ENCODE measurements at regions not wholly inside any gene's neighbourhood (a gene's known extent, or its start where the extent isn't known, plus 50 kb on each side); places are given as distances from the start of the nearest gene placed in this dataset.
"Not testable (repeated sequence)": the region's sequence is repeated elsewhere in the genome, so short reads cannot be mapped to it uniquely, and the experiment has no call there.

- in situ Hi-C loops (cut with HindIII; ENCODE audit: low pct_ligation_motif_present, low pct_unique_long_range_greater_than_20kb, low sequenced_read_pairs); DNase-seq: not testable (repeated sequence)
These were observed 138.7 kb upstream of the GOLGA6L6 start for GRCh38 chr15:20680257-20680815.

- no peak for DNase-seq
- in situ Hi-C loops (cut with HindIII; ENCODE audit: low pct_ligation_motif_present, low pct_unique_long_range_greater_than_20kb, low sequenced_read_pairs) = no loop called here
These were observed 130.9 kb upstream of the GOLGA6L6 start for GRCh38 chr15:20672470-20672869.

GRCh38 chr15:20671675-20672074, 130.1 kb upstream of the GOLGA6L6 start:
- in situ Hi-C loops (cut with HindIII; ENCODE audit: low pct_ligation_motif_present, low pct_unique_long_range_greater_than_20kb, low sequenced_read_pairs) = no loop called here
- no peak for DNase-seq

GRCh38 chr15:20666410-20666809, 124.8 kb upstream of the GOLGA6L6 start:
- in situ Hi-C loops (cut with HindIII; ENCODE audit: low pct_ligation_motif_present, low pct_unique_long_range_greater_than_20kb, low sequenced_read_pairs) = not testable (repeated sequence)

GRCh38 chr15:20665653-20666052, 124.1 kb upstream of the GOLGA6L6 start:
- in situ Hi-C loops (cut with HindIII; ENCODE audit: low pct_ligation_motif_present, low pct_unique_long_range_greater_than_20kb, low sequenced_read_pairs) = no loop called here
- DNase-seq = no peak

More at GRCh38 chr15:20666410-20666809, 124.8 kb upstream of the GOLGA6L6 start:
- not testable (repeated sequence) for DNase-seq

- DNase-seq = no peak
- in situ Hi-C loops (cut with HindIII; ENCODE audit: low pct_ligation_motif_present, low pct_unique_long_range_greater_than_20kb, low sequenced_read_pairs) = no loop called here
These were observed 117.7 kb upstream of the GOLGA6L6 start for GRCh38 chr15:20659265-20659664.

- in situ Hi-C loops (cut with HindIII; ENCODE audit: low pct_ligation_motif_present, low pct_unique_long_range_greater_than_20kb, low sequenced_read_pairs) = no loop called here
- no peak for DNase-seq
These were observed 116.4 kb upstream of the GOLGA6L6 start for GRCh38 chr15:20658024-20658423.

- DNase-seq = no peak
- in situ Hi-C loops (cut with HindIII; ENCODE audit: low pct_ligation_motif_present, low pct_unique_long_range_greater_than_20kb, low sequenced_read_pairs) = no loop called here
These were observed 115.5 kb upstream of the GOLGA6L6 start for GRCh38 chr15:20657084-20657483.

GRCh38 chr15:20652914-20653313, 111.3 kb upstream of the GOLGA6L6 start:
- no peak for DNase-seq
- in situ Hi-C loops (cut with HindIII; ENCODE audit: low pct_ligation_motif_present, low pct_unique_long_range_greater_than_20kb, low sequenced_read_pairs) = no loop called here

GRCh38 chr15:20648402-20648975, 106.9 kb upstream of the GOLGA6L6 start:
- in situ Hi-C loops (cut with HindIII; ENCODE audit: low pct_ligation_motif_present, low pct_unique_long_range_greater_than_20kb, low sequenced_read_pairs); DNase-seq: not testable (repeated sequence)

- in situ Hi-C loops (cut with HindIII; ENCODE audit: low pct_ligation_motif_present, low pct_unique_long_range_greater_than_20kb, low sequenced_read_pairs) = no loop called here
- DNase-seq = no peak
These were observed 105.0 kb upstream of the GOLGA6L6 start for GRCh38 chr15:20646529-20647142.

- no peak for DNase-seq
These were observed 104.4 kb upstream of the GOLGA6L6 start for GRCh38 chr15:20645956-20646355.

GRCh38 chr15:20644896-20645295, 103.3 kb upstream of the GOLGA6L6 start:
- in situ Hi-C loops (cut with HindIII; ENCODE audit: low pct_ligation_motif_present, low pct_unique_long_range_greater_than_20kb, low sequenced_read_pairs) = no loop called here
- DNase-seq = no peak

More at GRCh38 chr15:20645956-20646355, 104.4 kb upstream of the GOLGA6L6 start:
- in situ Hi-C loops (cut with HindIII; ENCODE audit: low pct_ligation_motif_present, low pct_unique_long_range_greater_than_20kb, low sequenced_read_pairs) = no loop called here

- in situ Hi-C loops (cut with HindIII; ENCODE audit: low pct_ligation_motif_present, low pct_unique_long_range_greater_than_20kb, low sequenced_read_pairs) = no loop called here
These were observed 102.3 kb upstream of the GOLGA6L6 start for GRCh38 chr15:20643829-20644425.

GRCh38 chr15:20643024-20643770, 101.6 kb upstream of the GOLGA6L6 start:
- no peak for DNase-seq
- in situ Hi-C loops (cut with HindIII; ENCODE audit: low pct_ligation_motif_present, low pct_unique_long_range_greater_than_20kb, low sequenced_read_pairs) = no loop called here

More at GRCh38 chr15:20643829-20644425, 102.3 kb upstream of the GOLGA6L6 start:
- no peak for DNase-seq

GRCh38 chr15:20642054-20642767, 100.6 kb upstream of the GOLGA6L6 start:
- in situ Hi-C loops (cut with HindIII; ENCODE audit: low pct_ligation_motif_present, low pct_unique_long_range_greater_than_20kb, low sequenced_read_pairs) = no loop called here
- DNase-seq = no peak

GRCh38 chr15:20640427-20640826, 98.8 kb upstream of the GOLGA6L6 start:
- in situ Hi-C loops (cut with HindIII; ENCODE audit: low pct_ligation_motif_present, low pct_unique_long_range_greater_than_20kb, low sequenced_read_pairs) = not testable (repeated sequence)

GRCh38 chr15:20639224-20639623, 97.6 kb upstream of the GOLGA6L6 start:
- in situ Hi-C loops (cut with HindIII; ENCODE audit: low pct_ligation_motif_present, low pct_unique_long_range_greater_than_20kb, low sequenced_read_pairs); DNase-seq: not testable (repeated sequence)

More at GRCh38 chr15:20640427-20640826, 98.8 kb upstream of the GOLGA6L6 start:
- not testable (repeated sequence) for DNase-seq
